Uterus (tissue), 2 donors: ENCODE measurements at regions not wholly inside any gene's neighbourhood (a gene's known extent, or its start where the extent isn't known, plus 50 kb on each side); places are given as distances from the start of the nearest gene placed in this dataset.
"Not testable (repeated sequence)": the region's sequence is repeated elsewhere in the genome, so short reads cannot be mapped to it uniquely, and the experiment has no call there.

ENCODE experiments used
- CTCF ChIP-seq, 4 experiments: fragments of 200-600 bp in 2 of 4; fragments of 450-650 bp in 2 of 4; sonication (generic) in 2 of 4; IDR thresholded peaks; one replicate each; pipeline ENCODE4 v1.5.1; 2016 to 2019; ENCODE audit warnings: antibody characterized with exemption in 4 of 4, mild to moderate bottlenecking in 2 of 4, moderate library complexity in 1 of 4
- POLR2A ChIP-seq, 2 donors: fragments of 450-650 bp; IDR thresholded peaks; one replicate each; pipeline ENCODE4 v1.6.1; 2016; ENCODE audit warnings: antibody characterized with exemption in 2 of 2, mild to moderate bottlenecking in 1 of 2, moderate library complexity in 1 of 2

- not testable (repeated sequence) for TF ChIP-seq CTCF, POLR2A (IDR thresholded peaks at IDR 0.05)
Measured at GRCh38 chr20:30813412-30814311, 443.8 kb upstream of the DEFB115 start.
